ENCODE measurements at regions not wholly inside any gene's neighbourhood (a gene's known extent, or its start where the extent isn't known, plus 50 kb on each side); places are given as distances from the start of the nearest gene placed in this dataset.

- H3K27me3 Mint-ChIP-seq (ENCODE audit: insufficient read depth, unreplicated experiment), result no peaks in the 10 kb centered on the region
- no TSS peak for BruUV-seq (replicated peaks)
Measured at GRCh38 chr9:118083161-118083560, 379.0 kb downstream of the TLR4 start.

GRCh38 chr9:118088090-118088489 is 383.9 kb downstream of the TLR4 start:
- Mint-ChIP-seq H3K4me1 (ENCODE audit: low read depth, unreplicated experiment) (no peaks in the 10 kb centered on the region), H3K27ac (ENCODE audit: unreplicated experiment) (no peak overlapping the region), H3K9me3 (ENCODE audit: unreplicated experiment) (no peaks in the 10 kb centered on the region), H3K36me3 (ENCODE audit: insufficient read depth, unreplicated experiment) (no peaks in the 10 kb centered on the region), H3K4me3 (ENCODE audit: unreplicated experiment) (no peak overlapping the region), H3K27me3 (ENCODE audit: insufficient read depth, unreplicated experiment) (no peaks in the 10 kb centered on the region)
- H3K36me3 ChIP-seq (ENCODE audit: control insufficient read depth, insufficient read depth, low read length), result no peaks in the 10 kb centered on the region
- POLR2A ChIA-PET, result no interaction called here
- BruUV-seq (replicated peaks), result no TSS peak
- no peak for TF ChIP-seq CTCF (IDR thresholded peaks at IDR 0.05; ENCODE audit: insufficient read depth in 1 of 2, low read depth in 1 of 2, low read length in 1 of 2, severe bottlenecking in 1 of 2, unreplicated experiment in 1 of 2)
- no peaks in the 10 kb centered on the region for H3K9me3 ChIP-seq
- intact Hi-C loops (cut with micrococcal nuclease; ENCODE audit: unreplicated experiment), result no loop called here
- H3K4me1 ChIP-seq, result no peaks in the 10 kb centered on the region
- DNase-seq, result no peak
- H3K4me3 ChIP-seq (ENCODE audit: low read depth, low read length), result no peak overlapping the region
- CTCF ChIA-PET, result no interaction called here
- no peaks in the 10 kb centered on the region for H3K27me3 ChIP-seq (replicated peaks; ENCODE audit: control insufficient read depth, insufficient read depth, low read length)

More at GRCh38 chr9:118083161-118083560, 379.0 kb downstream of the TLR4 start:
- ChIA-PET CTCF (no interaction called here), POLR2A (no interaction called here)
- Mint-ChIP-seq H3K4me3 (ENCODE audit: unreplicated experiment) (no peak overlapping the region), H3K4me1 (ENCODE audit: low read depth, unreplicated experiment) (no peaks in the 10 kb centered on the region), H3K9me3 (ENCODE audit: unreplicated experiment) (no peaks in the 10 kb centered on the region), H3K36me3 (ENCODE audit: insufficient read depth, unreplicated experiment) (no peaks in the 10 kb centered on the region), H3K27ac (ENCODE audit: unreplicated experiment) (no peak overlapping the region)
- Histone ChIP-seq H3K9me3 (no peaks in the 10 kb centered on the region), H3K4me1 (no peaks in the 10 kb centered on the region), H3K27me3 (replicated peaks; ENCODE audit: control insufficient read depth, insufficient read depth, low read length) (no peaks in the 10 kb centered on the region), H3K4me3 (ENCODE audit: low read depth, low read length) (no peak overlapping the region), H3K36me3 (ENCODE audit: control insufficient read depth, insufficient read depth, low read length) (no peaks in the 10 kb centered on the region)
- no peak for TF ChIP-seq CTCF (IDR thresholded peaks at IDR 0.05; ENCODE audit: insufficient read depth in 1 of 2, low read depth in 1 of 2, low read length in 1 of 2, severe bottlenecking in 1 of 2, unreplicated experiment in 1 of 2)
- intact Hi-C loops (cut with micrococcal nuclease; ENCODE audit: unreplicated experiment), result no loop called here
- no peak for DNase-seq

- no peaks in the 10 kb centered on the region for H3K9me3 Mint-ChIP-seq (ENCODE audit: unreplicated experiment)
- Histone ChIP-seq H3K4me3 (ENCODE audit: low read depth, low read length) (no peak overlapping the region), H3K27me3 (replicated peaks; ENCODE audit: control insufficient read depth, insufficient read depth, low read length) (no peaks in the 10 kb centered on the region), H3K4me1 (no peaks in the 10 kb centered on the region), H3K36me3 (ENCODE audit: control insufficient read depth, insufficient read depth, low read length) (no peaks in the 10 kb centered on the region), H3K9me3 (no peaks in the 10 kb centered on the region)
- ChIA-PET CTCF (no interaction called here), POLR2A (no interaction called here)
- H3K27ac Mint-ChIP-seq (ENCODE audit: unreplicated experiment), result no peak overlapping the region
- H3K36me3 Mint-ChIP-seq (ENCODE audit: insufficient read depth, unreplicated experiment), result no peaks in the 10 kb centered on the region
- DNase-seq, result no peak
- H3K4me1 Mint-ChIP-seq (ENCODE audit: low read depth, unreplicated experiment), result no peaks in the 10 kb centered on the region
- no TSS peak for BruUV-seq (replicated peaks)
- no peak overlapping the region for H3K4me3 Mint-ChIP-seq (ENCODE audit: unreplicated experiment)
- H3K27me3 Mint-ChIP-seq (ENCODE audit: insufficient read depth, unreplicated experiment), result no peaks in the 10 kb centered on the region
- intact Hi-C loops (cut with micrococcal nuclease; ENCODE audit: unreplicated experiment), result no loop called here
- no peak for TF ChIP-seq CTCF (IDR thresholded peaks at IDR 0.05; ENCODE audit: insufficient read depth in 1 of 2, low read depth in 1 of 2, low read length in 1 of 2, severe bottlenecking in 1 of 2, unreplicated experiment in 1 of 2)
Measured at GRCh38 chr9:118091226-118091625, 387.0 kb downstream of the TLR4 start.

Measured in Caco-2 (cell line).